Neuron (in vitro differentiated cells): ENCODE measurements at regions not wholly inside any gene's neighbourhood (a gene's known extent, or its start where the extent isn't known, plus 50 kb on each side); places are given as distances from the start of the nearest gene placed in this dataset.

Experiments
- H2AFZ ChIP-seq: one replicate; pipeline ENCODE4 v1.6.1; 2013; ENCODE audit warnings: low read depth, mild to moderate bottlenecking, inconsistent platforms, low read length, moderate library complexity
- H3K27me3 ChIP-seq: one replicate; pipeline ENCODE4 v1.6.1; 2013; ENCODE audit warnings: low read length; ENCODE audit not compliant: insufficient read depth
- H3K36me3 ChIP-seq: one replicate; pipeline ENCODE4 v1.6.1; 2013; ENCODE audit warnings: low read length; ENCODE audit not compliant: insufficient read depth
- H3K4me1 ChIP-seq: one replicate; pipeline ENCODE4 v1.6.1; 2013; ENCODE audit warnings: low read length; ENCODE audit not compliant: insufficient read depth
- H3K4me3 ChIP-seq: 2 replicates; pipeline ENCODE4 v1.5.1; 2013; ENCODE audit warnings: mild to moderate bottlenecking, low read length, moderate library complexity
- H3K9me3 ChIP-seq: one replicate; pipeline ENCODE4 v1.6.1; 2013; ENCODE audit warnings: low read length

GRCh38 chr5:112630246-112631009, 107.3 kb upstream of the APC start:
- Histone ChIP-seq H3K4me3 (no peak overlapping the region), H2AFZ (no peak overlapping the region), H3K4me1 (peaks cover 44% of the 10 kb centered on the region), H3K36me3 (no peaks in the 10 kb centered on the region), H3K27me3 (no peaks in the 10 kb centered on the region), H3K9me3 (no peaks in the 10 kb centered on the region)

- no peaks in the 10 kb centered on the region for H3K9me3 ChIP-seq
- H3K36me3 ChIP-seq, result no peaks in the 10 kb centered on the region
- peaks cover 10% of the 10 kb centered on the region for H3K4me1 ChIP-seq
- no peak overlapping the region for H2AFZ ChIP-seq
- no peaks in the 10 kb centered on the region for H3K27me3 ChIP-seq
- no peak overlapping the region for H3K4me3 ChIP-seq
Observed at GRCh38 chr5:112634166-112634565, 103.5 kb upstream of the APC start.

GRCh38 chr5:112634796-112635195, 102.9 kb upstream of the APC start:
- no peak overlapping the region for H2AFZ ChIP-seq
- no peaks in the 10 kb centered on the region for H3K36me3 ChIP-seq
- H3K27me3 ChIP-seq, result no peaks in the 10 kb centered on the region
- peaks cover 4% of the 10 kb centered on the region for H3K4me1 ChIP-seq
- no peaks in the 10 kb centered on the region for H3K9me3 ChIP-seq
- no peak overlapping the region for H3K4me3 ChIP-seq

- Histone ChIP-seq H2AFZ (no peak overlapping the region), H3K27me3 (no peaks in the 10 kb centered on the region), H3K9me3 (no peaks in the 10 kb centered on the region), H3K4me1 (peaks cover 7% of the 10 kb centered on the region), H3K36me3 (no peaks in the 10 kb centered on the region), H3K4me3 (no peak overlapping the region)
Observed at GRCh38 chr5:112635276-112635675, 102.4 kb upstream of the APC start.

DNA sequence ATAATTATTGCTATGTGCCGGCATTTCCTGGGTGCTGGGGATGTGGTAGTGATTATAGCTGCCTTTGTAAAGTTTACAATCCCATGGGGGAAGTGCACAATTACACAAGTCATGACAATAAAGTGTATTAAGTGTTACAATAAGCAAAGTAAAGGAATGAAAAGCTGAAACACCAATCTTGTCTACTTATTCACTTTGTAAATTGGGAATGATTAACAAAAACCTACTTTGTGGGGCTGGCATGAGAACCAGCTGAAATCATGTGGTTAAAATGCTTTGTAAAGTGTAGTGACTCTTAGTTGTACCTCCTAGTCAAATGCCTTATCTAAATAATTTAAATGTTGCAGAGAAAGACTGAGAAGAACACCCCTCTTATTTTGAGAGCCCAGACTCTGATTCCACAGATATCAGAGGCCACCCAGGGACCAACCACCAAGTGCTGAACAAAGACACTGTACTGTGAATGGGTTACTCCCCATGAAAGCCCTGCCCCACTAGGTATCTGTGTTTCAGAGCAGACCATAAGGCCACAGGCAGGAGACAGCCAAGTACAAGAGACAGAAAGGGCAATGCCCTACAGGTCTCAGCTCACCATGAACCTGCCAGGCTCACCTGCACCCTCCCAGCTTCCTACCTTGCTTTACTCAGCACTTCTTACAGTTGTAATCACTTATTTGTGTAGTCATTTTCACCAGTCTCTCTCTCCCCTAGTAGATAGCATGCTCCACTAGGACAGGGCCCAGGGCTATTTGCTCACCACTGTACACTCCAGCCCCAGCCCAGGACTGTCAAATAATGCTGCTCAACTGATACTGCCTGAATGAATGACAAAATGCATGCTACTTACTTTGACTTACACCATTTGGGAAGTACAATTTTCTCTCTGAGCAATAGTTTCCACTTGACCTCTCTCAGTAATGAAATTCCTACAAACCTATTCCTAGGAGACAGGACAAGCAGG, 101.6 kb upstream of the APC start:
- Histone ChIP-seq H2AFZ (no peak overlapping the region), H3K36me3 (no peaks in the 10 kb centered on the region), H3K9me3 (no peaks in the 10 kb centered on the region), H3K4me1 (peaks cover 15% of the 10 kb centered on the region), H3K27me3 (no peaks in the 10 kb centered on the region), H3K4me3 (no peak overlapping the region)

- H3K36me3 ChIP-seq, result no peaks in the 10 kb centered on the region
- H2AFZ ChIP-seq, result no peak overlapping the region
- no peaks in the 10 kb centered on the region for H3K27me3 ChIP-seq
- no peaks in the 10 kb centered on the region for H3K9me3 ChIP-seq
- H3K4me1 ChIP-seq, result peaks cover 21% of the 10 kb centered on the region
- H3K4me3 ChIP-seq, result no peak overlapping the region
Observed at GRCh38 chr5:112636751-112637150, 100.9 kb upstream of the APC start.

- H3K27me3 ChIP-seq, result no peaks in the 10 kb centered on the region
- no peak overlapping the region for H2AFZ ChIP-seq
- no peaks in the 10 kb centered on the region for H3K36me3 ChIP-seq
- H3K4me3 ChIP-seq, result no peak overlapping the region
- H3K9me3 ChIP-seq, result no peaks in the 10 kb centered on the region
- H3K4me1 ChIP-seq, result peaks cover 21% of the 10 kb centered on the region
Observed at GRCh38 chr5:112637343-112637742, 100.3 kb upstream of the APC start.

GRCh38 chr5:112640546-112640945, 97.1 kb upstream of the APC start:
- Histone ChIP-seq H3K27me3 (no peaks in the 10 kb centered on the region), H3K4me1 (peaks cover 21% of the 10 kb centered on the region), H3K36me3 (no peaks in the 10 kb centered on the region), H3K9me3 (no peaks in the 10 kb centered on the region), H3K4me3 (no peak overlapping the region), H2AFZ (peak overlapping the region; percentile 13)

- no peaks in the 10 kb centered on the region for H3K27me3 ChIP-seq
- no peaks in the 10 kb centered on the region for H3K9me3 ChIP-seq
- H2AFZ ChIP-seq, result no peak overlapping the region
- no peaks in the 10 kb centered on the region for H3K36me3 ChIP-seq
- H3K4me1 ChIP-seq, result peaks cover 17% of the 10 kb centered on the region
- H3K4me3 ChIP-seq, result no peak overlapping the region
Observed at GRCh38 chr5:112641515-112642110, 96.1 kb upstream of the APC start.

DNA sequence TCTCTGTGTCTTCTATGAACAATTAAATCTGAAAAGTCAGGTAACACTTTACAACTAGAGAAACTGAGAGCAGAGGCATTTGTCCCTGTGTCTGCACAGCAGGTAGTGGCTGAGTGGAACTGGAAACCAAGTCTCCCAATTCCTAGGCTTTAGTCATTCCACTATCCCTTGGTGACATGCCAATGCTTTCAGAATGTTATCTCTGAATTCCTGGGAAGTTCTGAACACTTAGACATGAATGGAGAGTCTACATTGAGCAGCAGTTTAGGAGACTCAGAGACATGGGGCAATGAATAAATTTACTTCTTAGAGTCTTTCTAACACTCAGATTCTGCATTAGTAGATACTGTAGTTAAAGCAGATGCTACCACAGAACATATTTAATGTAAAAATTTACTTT, 94.8 kb upstream of the APC start:
- Histone ChIP-seq H3K27me3 (no peaks in the 10 kb centered on the region), H2AFZ (no peak overlapping the region), H3K9me3 (no peaks in the 10 kb centered on the region), H3K4me1 (peaks cover 17% of the 10 kb centered on the region), H3K36me3 (no peaks in the 10 kb centered on the region), H3K4me3 (no peak overlapping the region)

- Histone ChIP-seq H2AFZ (no peak overlapping the region), H3K27me3 (no peaks in the 10 kb centered on the region), H3K9me3 (no peaks in the 10 kb centered on the region), H3K4me1 (peaks cover 17% of the 10 kb centered on the region), H3K4me3 (no peak overlapping the region), H3K36me3 (no peaks in the 10 kb centered on the region)
Observed at GRCh38 chr5:112643339-112643971, 94.2 kb upstream of the APC start.

- H3K4me3 ChIP-seq, result no peak overlapping the region
- H3K36me3 ChIP-seq, result no peaks in the 10 kb centered on the region
- no peaks in the 10 kb centered on the region for H3K27me3 ChIP-seq
- no peak overlapping the region for H2AFZ ChIP-seq
- H3K9me3 ChIP-seq, result no peaks in the 10 kb centered on the region
- H3K4me1 ChIP-seq, result peaks cover 3% of the 10 kb centered on the region
Observed at GRCh38 chr5:112646139-112646936, 91.3 kb upstream of the APC start.
